GM13976 (cell line): ENCODE measurements at regions not wholly inside any gene's neighbourhood (a gene's known extent, or its start where the extent isn't known, plus 50 kb on each side); places are given as distances from the start of the nearest gene placed in this dataset.

ENCODE experiments used
- DNase-seq: peaks from one replicate; pipeline ENCODE4 v3.0.0; 2012; ENCODE audit warnings: low spot score
- in situ Hi-C: fragments of 300-500 bp; cut with MboI; formaldehyde crosslinking; loops from one replicate; pipeline ENCODE4 v1.12.0; 2022; ENCODE audit warnings: low sequenced_read_pairs, mixed read lengths, inconsistent platforms; ENCODE audit not compliant: unreplicated experiment
- TF ChIP-seq, protein P1 (sequence below): IDR thresholded peaks from 2 replicates; pipeline ENCODE4 v1.5.1; 2012; ENCODE audit warnings: borderline replicate concordance, mild to moderate bottlenecking; ENCODE audit not compliant: insufficient read depth; ENCODE audit errors: extremely low read depth, missing control alignments, control extremely low read depth

DNA sequence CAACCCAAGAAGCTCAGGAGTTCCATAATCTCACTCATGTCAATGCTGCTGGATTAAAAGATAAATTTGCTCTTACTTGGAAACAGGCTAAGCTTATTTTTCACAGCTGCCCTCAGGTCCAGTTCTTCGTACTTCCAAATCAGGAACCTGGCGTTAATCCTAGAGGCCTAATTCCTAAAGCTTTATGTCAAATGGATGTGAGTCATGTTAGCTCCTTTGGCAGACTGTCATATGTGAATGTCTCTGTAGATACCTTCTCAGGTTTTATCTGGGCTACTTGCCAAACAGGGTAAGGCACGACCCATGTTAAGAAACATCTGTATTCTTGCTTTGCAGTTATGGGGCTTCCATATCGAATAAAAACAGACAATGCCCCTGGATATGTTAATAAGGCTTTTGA, 504.6 kb downstream of the ALG10 start:
- TF ChIP-seq, protein P1, sequence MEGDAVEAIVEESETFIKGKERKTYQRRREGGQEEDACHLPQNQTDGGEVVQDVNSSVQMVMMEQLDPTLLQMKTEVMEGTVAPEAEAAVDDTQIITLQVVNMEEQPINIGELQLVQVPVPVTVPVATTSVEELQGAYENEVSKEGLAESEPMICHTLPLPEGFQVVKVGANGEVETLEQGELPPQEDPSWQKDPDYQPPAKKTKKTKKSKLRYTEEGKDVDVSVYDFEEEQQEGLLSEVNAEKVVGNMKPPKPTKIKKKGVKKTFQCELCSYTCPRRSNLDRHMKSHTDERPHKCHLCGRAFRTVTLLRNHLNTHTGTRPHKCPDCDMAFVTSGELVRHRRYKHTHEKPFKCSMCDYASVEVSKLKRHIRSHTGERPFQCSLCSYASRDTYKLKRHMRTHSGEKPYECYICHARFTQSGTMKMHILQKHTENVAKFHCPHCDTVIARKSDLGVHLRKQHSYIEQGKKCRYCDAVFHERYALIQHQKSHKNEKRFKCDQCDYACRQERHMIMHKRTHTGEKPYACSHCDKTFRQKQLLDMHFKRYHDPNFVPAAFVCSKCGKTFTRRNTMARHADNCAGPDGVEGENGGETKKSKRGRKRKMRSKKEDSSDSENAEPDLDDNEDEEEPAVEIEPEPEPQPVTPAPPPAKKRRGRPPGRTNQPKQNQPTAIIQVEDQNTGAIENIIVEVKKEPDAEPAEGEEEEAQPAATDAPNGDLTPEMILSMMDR: no peak
- in situ Hi-C loops: no loop called here
- DNase-seq: no peak

DNA sequence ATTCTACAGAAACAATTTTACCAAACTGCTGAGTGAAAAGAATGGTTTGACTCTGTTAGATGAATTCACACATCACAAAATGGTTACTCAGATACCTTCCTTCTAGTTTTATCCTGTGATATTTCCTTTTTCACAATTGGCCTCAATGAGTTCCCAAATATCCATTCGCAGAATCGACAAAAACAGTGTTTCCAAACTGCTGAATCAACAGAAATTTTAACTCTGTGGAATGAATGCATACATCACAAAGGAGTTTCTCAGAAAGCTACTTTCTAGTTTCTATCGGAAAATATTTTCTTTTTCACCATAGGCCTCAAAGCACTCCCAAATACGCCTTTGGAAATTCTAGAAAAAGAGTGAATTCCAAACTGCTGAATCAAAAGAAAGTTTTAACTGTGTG, 525.0 kb downstream of the ALG10 start:
- DNase-seq: no peak
- in situ Hi-C loops: no loop called here
- TF ChIP-seq, protein P1: no peak

DNA sequence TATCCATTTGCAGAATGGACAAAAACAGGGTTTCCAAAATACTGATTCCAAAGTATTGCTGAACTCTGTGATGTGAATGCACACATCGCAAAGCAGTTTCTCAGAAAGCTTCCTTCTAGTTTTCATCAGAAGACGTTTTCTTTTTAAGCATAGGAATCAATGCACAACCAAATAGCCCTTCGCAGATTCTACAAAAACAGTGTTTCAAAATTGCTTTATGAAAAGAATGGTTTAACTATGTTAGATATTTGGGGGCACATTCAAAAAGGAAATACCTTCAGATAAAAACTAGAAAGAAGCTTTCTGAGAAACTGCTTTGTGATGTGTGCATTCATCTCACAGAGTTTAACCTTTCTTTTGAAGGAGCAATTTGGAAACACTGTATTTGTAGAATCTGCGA, 569.7 kb downstream of the ALG10 start:
- in situ Hi-C loops: no loop called here

DNA sequence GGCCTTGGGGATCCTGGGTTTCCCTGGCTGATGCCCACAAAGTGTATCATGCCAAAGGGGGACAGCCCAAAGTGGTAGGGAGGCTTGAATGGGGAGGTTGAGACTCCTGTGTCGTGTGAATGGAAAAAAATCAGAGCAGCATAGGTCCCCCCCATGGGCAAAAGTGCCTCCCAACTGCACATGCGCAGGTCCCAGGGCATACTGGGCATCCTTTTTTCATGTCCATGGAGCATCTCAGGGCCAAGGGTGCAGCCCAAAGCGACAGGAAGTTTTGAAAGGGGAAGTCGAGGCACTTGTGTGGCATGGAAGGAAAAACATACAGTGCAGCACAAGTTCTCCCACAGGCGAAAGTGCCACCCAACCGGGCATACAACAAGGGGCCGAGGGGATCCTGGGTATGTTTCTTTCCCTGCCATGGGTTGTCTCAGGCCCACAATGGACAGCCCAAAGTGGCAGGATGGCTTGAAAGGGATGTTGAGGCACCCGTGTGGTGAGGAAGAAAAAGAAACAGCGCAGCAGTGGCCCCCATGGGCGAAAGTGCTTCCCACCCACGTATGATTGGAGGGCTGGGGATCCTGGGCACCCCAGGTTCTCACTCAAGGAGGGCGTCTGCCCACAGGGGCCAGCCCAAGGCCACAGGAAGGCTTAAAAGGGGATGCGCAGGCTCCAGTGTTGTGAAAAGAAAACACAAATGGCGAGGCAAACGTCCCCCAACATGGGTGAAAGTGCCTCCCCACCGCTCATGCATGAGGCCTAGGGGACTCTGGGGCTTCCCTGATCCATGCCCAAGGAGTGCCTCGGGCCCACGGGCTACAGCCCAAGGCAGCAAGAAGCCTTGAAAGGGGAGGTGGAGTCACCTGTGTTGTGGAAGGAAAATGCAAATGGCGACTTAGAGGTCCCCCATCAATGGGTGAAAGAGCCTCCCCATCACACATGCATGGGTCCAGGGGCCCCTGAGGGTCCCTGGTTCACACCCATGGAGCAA, 573.7 kb downstream of the ALG10 start:
- TF ChIP-seq, protein P1: no peak
- peak; percentile 0 for DNase-seq
- in situ Hi-C loops: no loop called here

More for the DNA sequence above, 569.7 kb downstream of the ALG10 start:
- no peak for DNase-seq
- TF ChIP-seq, protein P1: no peak

DNA sequence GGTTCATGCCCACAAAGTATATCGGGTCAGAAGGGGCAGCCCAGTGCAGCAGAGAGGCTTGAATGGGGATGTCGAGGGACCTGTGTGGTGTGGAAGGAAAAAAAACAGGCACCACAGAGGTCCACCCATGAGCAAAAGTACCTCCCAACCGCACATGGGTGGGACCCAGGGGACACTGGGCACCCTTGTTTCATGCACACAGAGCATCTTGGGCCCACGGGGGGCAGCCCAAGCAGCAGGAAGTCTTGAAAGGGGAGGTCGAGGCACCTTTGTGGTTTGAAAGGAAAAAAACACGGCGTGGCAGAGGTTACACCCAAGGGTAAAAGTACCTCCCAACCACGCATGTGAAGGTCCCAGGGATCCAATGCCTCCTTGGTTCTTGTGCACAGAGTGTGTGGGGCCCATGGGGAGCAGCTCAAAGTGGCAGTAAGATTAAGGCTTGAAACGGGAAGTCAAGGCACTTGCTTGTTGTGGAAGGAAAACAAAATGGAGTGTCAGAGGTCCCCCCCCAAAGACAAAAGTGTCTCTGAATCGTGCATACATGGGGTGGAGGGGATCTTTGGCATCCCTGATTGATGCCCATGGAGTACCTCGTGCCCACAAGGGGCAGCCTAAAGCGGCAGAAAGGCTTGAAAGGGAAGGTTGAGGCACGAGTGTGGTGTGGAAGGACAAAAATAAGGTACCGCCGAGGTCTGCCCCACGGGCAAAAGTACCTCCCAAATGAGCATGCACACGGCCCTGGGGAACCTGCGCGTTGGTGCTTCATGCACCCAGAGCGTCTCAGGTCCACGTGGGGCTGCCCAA, 575.5 kb downstream of the ALG10 start:
- TF ChIP-seq, protein P1: no peak
- in situ Hi-C loops: no loop called here
- DNase-seq: peak; percentile 2

DNA sequence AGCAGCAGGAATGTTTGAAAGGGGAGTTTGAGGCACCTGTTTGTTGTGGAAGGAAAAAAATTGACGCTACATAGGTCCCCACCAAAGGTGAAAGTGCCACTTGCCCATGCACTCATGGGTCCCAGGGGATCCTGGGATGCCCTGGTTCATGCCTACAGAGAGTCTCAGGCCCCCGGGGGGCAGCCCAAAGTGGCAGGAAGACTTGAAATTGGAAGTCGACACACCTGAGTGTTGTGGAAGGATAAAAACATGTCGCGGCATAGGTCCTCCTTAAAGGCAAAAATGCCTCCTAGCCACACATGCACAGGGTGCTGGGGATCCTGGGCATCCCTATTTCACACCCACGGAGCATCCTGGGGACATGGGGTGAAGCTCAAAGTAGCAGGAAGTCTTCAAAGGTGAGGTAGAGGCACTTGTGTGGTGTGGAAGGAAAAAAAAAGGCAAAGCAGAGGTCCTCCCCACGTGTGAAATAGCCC, 576.1 kb downstream of the ALG10 start:
- TF ChIP-seq, protein P1: no peak
- DNase-seq: peak; percentile 4
- in situ Hi-C loops: no loop called here
